Stomach (tissue), 8 donors: ENCODE measurements at regions not wholly inside any gene's neighbourhood (a gene's known extent, or its start where the extent isn't known, plus 50 kb on each side); places are given as distances from the start of the nearest gene placed in this dataset.

Experiments
- DNase-seq, 2 donors: peaks; one replicate each; pipeline versions ENCODE4 v3.0.0 to v3.0.0-alpha.2; 2013 to 2019
- H3K27ac ChIP-seq, 5 donors: fragments of 200-600 bp in 4 of 5; sonication (generic) in 4 of 5; one replicate each; pipeline ENCODE4 v1.5.1; 2013 to 2019; ENCODE audit warnings: mild to moderate bottlenecking in 1 of 5, moderate library complexity in 1 of 5
- H3K27me3 ChIP-seq, 3 donors: fragments of 200-600 bp; sonication (generic); one replicate each; pipeline ENCODE4 v1.5.1; 2017 to 2019; ENCODE audit warnings: mixed run types in 1 of 3
- H3K36me3 ChIP-seq, 4 donors: fragments of 200-600 bp; sonication (generic); 1 replicate in 3 of 4; 2 replicates in 1 of 4; pipeline ENCODE4 v1.5.1; 2016 to 2019
- H3K4me1 ChIP-seq, 4 donors: fragments of 200-600 bp; sonication (generic); one replicate each; pipeline ENCODE4 v1.5.1; 2016 to 2019
- H3K4me3 ChIP-seq, 4 donors: fragments of 200-600 bp; sonication (generic) in 3 of 4; one replicate each; pipeline ENCODE4 v1.5.1; 2016 to 2019; ENCODE audit warnings: mild to moderate bottlenecking in 1 of 4
- H3K9me3 ChIP-seq, 4 donors: fragments of 200-600 bp; sonication (generic); one replicate each; pipeline ENCODE4 v1.5.1; 2016 to 2019
- EP300 ChIP-seq: sonication (generic); formaldehyde crosslinking; IDR thresholded peaks from one replicate; pipeline ENCODE4 v1.6.1; 2017; ENCODE audit warnings: antibody characterized with exemption
- POLR2A ChIP-seq, 4 donors: fragments of 450-650 bp; IDR thresholded peaks; one replicate each; pipeline ENCODE4 v1.6.1; 2016; ENCODE audit warnings: antibody characterized with exemption in 4 of 4, control low read depth in 2 of 4, mild to moderate bottlenecking in 1 of 4, moderate library complexity in 1 of 4
- POLR2AphosphoS5 ChIP-seq, 3 donors: sonication (generic); formaldehyde crosslinking; IDR thresholded peaks; one replicate each; pipeline ENCODE4 v1.6.1; 2016; ENCODE audit warnings: antibody characterized with exemption in 3 of 3
- WGBS, 5 donors: extraction: QIAGEN DNeasy Blood & Tissue Kit in 3 of 5; methylation state at CpG; one replicate each; pipeline versions ENCODE4 v1.1.5 to v1.1.7; 2013 to 2018; 5-methylcytosine and 5-hydroxymethylcytosine counted together
- intact Hi-C: fragments of 100-400 bp; cut with DNase I; formaldehyde crosslinking; loops from one replicate; pipeline ENCODE4 v1.15.1; 2023; ENCODE audit warnings: low total_unique reads
- TF ChIP-seq, protein P1 (sequence below), 7 experiments: fragments of 450-650 bp in 4 of 7; fragments of 200-600 bp in 3 of 7; sonication (generic) in 3 of 7; IDR thresholded peaks; one replicate each; pipeline ENCODE4 v1.5.1; 2016 to 2019; ENCODE audit warnings: antibody characterized with exemption in 7 of 7, control low read depth in 2 of 7, mild to moderate bottlenecking in 1 of 7
- donor health status: healthy with polysubstance abuse.
- donor health status: Bipolar disorder and iron deficiency.
- donor health status: healthy.

DNA sequence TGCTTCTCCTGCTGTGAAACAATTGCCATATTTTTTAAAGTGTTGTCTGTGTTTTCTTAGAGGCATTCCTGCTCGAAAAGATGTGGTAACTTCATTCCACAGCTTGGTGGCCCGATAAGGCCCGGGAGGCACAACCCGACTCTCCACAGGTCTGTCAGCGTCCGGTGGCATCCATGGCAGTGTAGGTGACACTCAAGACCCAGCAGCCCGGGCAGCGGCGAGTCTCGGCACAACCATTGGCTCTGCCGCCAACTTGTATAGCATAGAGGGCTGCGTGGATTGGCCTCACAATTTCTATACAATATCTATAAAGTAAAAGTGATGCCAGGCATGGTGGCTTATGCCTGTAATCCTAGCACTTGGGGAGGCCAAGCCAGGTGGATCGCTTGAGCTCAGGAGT, 262.3 kb upstream of the CHRNA7 start:
- H3K27me3 ChIP-seq = no peaks in the 10 kb centered on the region
- H3K4me1 ChIP-seq = no peaks in the 10 kb centered on the region
- intact Hi-C loops = no loop called here
- H3K36me3 ChIP-seq = no peaks in the 10 kb centered on the region
- no peak for DNase-seq
- no peak for TF ChIP-seq EP300
- TF ChIP-seq, protein P1, sequence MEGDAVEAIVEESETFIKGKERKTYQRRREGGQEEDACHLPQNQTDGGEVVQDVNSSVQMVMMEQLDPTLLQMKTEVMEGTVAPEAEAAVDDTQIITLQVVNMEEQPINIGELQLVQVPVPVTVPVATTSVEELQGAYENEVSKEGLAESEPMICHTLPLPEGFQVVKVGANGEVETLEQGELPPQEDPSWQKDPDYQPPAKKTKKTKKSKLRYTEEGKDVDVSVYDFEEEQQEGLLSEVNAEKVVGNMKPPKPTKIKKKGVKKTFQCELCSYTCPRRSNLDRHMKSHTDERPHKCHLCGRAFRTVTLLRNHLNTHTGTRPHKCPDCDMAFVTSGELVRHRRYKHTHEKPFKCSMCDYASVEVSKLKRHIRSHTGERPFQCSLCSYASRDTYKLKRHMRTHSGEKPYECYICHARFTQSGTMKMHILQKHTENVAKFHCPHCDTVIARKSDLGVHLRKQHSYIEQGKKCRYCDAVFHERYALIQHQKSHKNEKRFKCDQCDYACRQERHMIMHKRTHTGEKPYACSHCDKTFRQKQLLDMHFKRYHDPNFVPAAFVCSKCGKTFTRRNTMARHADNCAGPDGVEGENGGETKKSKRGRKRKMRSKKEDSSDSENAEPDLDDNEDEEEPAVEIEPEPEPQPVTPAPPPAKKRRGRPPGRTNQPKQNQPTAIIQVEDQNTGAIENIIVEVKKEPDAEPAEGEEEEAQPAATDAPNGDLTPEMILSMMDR (IDR thresholded peaks at IDR 0.05) = no peak
- TF ChIP-seq POLR2AphosphoS5 (IDR thresholded peaks at IDR 0.05) = no peak
- TF ChIP-seq POLR2A (IDR thresholded peaks at IDR 0.05) = no peak
- H3K4me3 ChIP-seq = no peak overlapping the region
- H3K27ac ChIP-seq = no peak overlapping the region
- H3K9me3 ChIP-seq = no peaks in the 10 kb centered on the region
- WGBS, 5 donors = 89 to 96% (median 93%) methylated on average over 7 to 13 of the region's 13 CpGs

DNA sequence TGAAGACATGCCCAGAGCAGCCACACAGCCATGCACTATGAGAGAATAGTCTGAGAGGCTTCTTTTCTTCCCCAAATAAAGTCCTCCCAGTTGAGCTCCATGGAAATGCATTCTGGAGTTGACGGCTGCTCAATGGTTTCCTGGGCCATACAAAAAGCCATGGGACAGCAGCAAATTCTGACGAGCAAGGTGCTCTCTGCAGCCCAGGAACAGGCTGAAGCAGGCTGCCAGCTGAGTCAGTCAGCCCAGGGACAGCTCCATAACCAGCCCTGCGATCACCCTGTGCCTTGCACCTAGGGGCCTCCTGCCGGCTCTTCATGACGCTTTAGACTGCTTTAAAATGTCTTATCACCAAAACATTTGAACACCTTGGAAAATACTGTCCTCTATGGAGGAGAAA, 256.3 kb upstream of the CHRNA7 start:
- TF ChIP-seq EP300 = no peak
- TF ChIP-seq, protein P1 (IDR thresholded peaks at IDR 0.05) = no peak
- TF ChIP-seq POLR2A (IDR thresholded peaks at IDR 0.05) = no peak
- no peak for TF ChIP-seq POLR2AphosphoS5 (IDR thresholded peaks at IDR 0.05)
- H3K27ac ChIP-seq = no peak overlapping the region
- DNase-seq = no peak
- intact Hi-C loops = no loop called here
- no peaks in the 10 kb centered on the region for H3K36me3 ChIP-seq
- 30 to 50% (median 44%) methylated on average over 5 of the region's 5 CpGs for WGBS, 5 donors
- no peaks in the 10 kb centered on the region for H3K4me1 ChIP-seq
- no peak overlapping the region for H3K4me3 ChIP-seq
- no peaks in the 10 kb centered on the region for H3K27me3 ChIP-seq
- no peaks in the 10 kb centered on the region for H3K9me3 ChIP-seq

DNA sequence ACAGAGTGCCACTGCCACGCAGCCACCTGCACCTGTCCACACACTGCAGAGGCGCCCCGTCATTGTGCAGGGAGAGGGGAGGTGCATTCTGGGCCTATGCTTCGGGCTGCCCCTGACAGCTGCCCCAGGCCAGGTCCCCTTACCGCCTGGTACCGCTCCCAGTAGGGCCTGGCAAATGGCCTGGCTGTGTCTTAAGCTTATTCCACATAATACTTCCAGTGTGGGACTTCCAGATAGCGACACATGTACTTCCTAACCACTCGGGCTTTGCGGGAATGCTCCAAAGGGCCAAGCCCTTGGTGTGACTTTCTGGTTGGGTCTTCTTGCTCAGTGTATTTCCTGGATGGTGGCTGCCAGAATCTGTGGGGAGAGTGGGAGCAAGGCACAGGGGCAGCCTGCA, 254.3 kb upstream of the CHRNA7 start:
- Histone ChIP-seq H3K4me1 (no peaks in the 10 kb centered on the region), H3K36me3 (no peaks in the 10 kb centered on the region), H3K4me3 (no peak overlapping the region), H3K27me3 (no peaks in the 10 kb centered on the region), H3K27ac (no peak overlapping the region), H3K9me3 (no peaks in the 10 kb centered on the region)
- DNase-seq = no peak
- TF ChIP-seq, protein P1 (IDR thresholded peaks at IDR 0.05) = no peak
- TF ChIP-seq POLR2AphosphoS5 (IDR thresholded peaks at IDR 0.05) = no peak
- no peak for TF ChIP-seq POLR2A (IDR thresholded peaks at IDR 0.05)
- TF ChIP-seq EP300 = no peak
- WGBS, 5 donors = 70 to 82% (median 79%) methylated on average over 7 to 9 of the region's 9 CpGs
- intact Hi-C loops = no loop called here

DNA sequence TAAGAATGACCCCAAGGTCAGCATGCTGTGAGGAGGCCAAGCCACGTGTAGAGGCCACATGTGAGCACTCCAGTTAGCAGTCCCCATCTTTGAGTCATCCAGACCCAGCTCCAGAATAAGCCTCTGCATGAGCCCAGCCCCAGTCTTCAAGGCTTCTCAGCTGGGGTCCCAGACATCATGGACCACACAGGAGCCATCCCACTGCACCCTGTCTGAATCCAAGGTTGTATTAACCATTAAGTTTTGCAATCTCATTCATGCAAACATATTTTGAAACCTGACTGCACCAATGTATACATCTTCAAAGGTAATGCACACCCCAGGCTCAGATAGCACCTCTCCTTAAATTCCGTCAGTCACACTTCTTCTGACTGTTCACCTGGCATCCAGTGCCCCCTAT, 249.1 kb upstream of the CHRNA7 start:
- no peak for DNase-seq
- H3K27ac ChIP-seq = no peak overlapping the region
- TF ChIP-seq EP300 (no peak), POLR2AphosphoS5 (IDR thresholded peaks at IDR 0.05) (no peak), POLR2A (IDR thresholded peaks at IDR 0.05) (no peak)
- TF ChIP-seq, protein P1 (IDR thresholded peaks at IDR 0.05) = no peak
- no peaks in the 10 kb centered on the region for H3K9me3 ChIP-seq
- no peaks in the 10 kb centered on the region for H3K4me1 ChIP-seq
- H3K27me3 ChIP-seq = no peaks in the 10 kb centered on the region
- WGBS, 5 donors = 51 to 63% (median 56%) methylated on average over 2 of the region's 2 CpGs
- H3K4me3 ChIP-seq = no peak overlapping the region
- H3K36me3 ChIP-seq = no peaks in the 10 kb centered on the region
- intact Hi-C loops = no loop called here
